ENCODE measurements at regions not wholly inside any gene's neighbourhood (a gene's known extent, or its start where the extent isn't known, plus 50 kb on each side); places are given as distances from the start of the nearest gene placed in this dataset.

- ChIA-PET POLR2A (no interaction called here), CTCF (interaction anchor here (0.6 kb wide), 1 partner anchor 373 kb away, joined by 3 read pairs; no protein-coding TSS in a partner anchor)
Observed at GRCh38 chr15:87489902-87490665, 766.5 kb downstream of the NTRK3 start.

More at GRCh38 chr15:87489902-87490665, 766.5 kb downstream of the NTRK3 start:
- no peak overlapping the region for H3K27ac ChIP-seq (ENCODE audit: extremely low read depth, low read depth, low read length)
- no peaks in the 10 kb centered on the region for H3K9me3 ChIP-seq (ENCODE audit: control insufficient read depth, insufficient read depth, low read depth, low read length)
- H3K4me1 ChIP-seq (ENCODE audit: control insufficient read depth, insufficient read depth, low read length): no peaks in the 10 kb centered on the region
- no peak overlapping the region for H3K4me3 ChIP-seq (ENCODE audit: low read depth, low read length)
- no peaks in the 10 kb centered on the region for H3K36me3 ChIP-seq (ENCODE audit: control insufficient read depth in 2 of 2, insufficient read depth in 1 of 2, low read length in 2 of 2)
- TF ChIP-seq ZNF692 (tag by site-specific recombination; IDR thresholded peaks at IDR 0.05) (no peak), GLI4 (tag by site-specific recombination; IDR thresholded peaks at IDR 0.05) (no peak), PRDM4 (tag by site-specific recombination; IDR thresholded peaks at IDR 0.05) (no peak), PRDM2 (tag by site-specific recombination; IDR thresholded peaks at IDR 0.05; ENCODE audit: borderline replicate concordance) (no peak), KLF7 (tag by site-specific recombination; IDR thresholded peaks at IDR 0.05; ENCODE audit: borderline replicate concordance) (no peak), ZSCAN16 (tag by site-specific recombination; IDR thresholded peaks at IDR 0.05) (no peak), ZNF18 (tag by site-specific recombination; IDR thresholded peaks at IDR 0.05) (no peak), ZNF513 (tag by site-specific recombination; IDR thresholded peaks at IDR 0.05) (no peak), CTCF (tag by site-specific recombination; IDR thresholded peaks at IDR 0.05) (no peak), ZNF311 (tag by site-specific recombination; IDR thresholded peaks at IDR 0.05; ENCODE audit: borderline replicate concordance) (no peak), SETDB1 (IDR thresholded peaks at IDR 0.05; ENCODE audit: insufficient read length, low read length) (no peak), ZNF146 (tag by site-specific recombination; IDR thresholded peaks at IDR 0.05) (no peak), ZNF529 (tag by site-specific recombination; IDR thresholded peaks at IDR 0.05; ENCODE audit: insufficient replicate concordance) (no peak), HIC1 (tag by site-specific recombination; IDR thresholded peaks at IDR 0.05) (no peak), BCL11B (tag by site-specific recombination; IDR thresholded peaks at IDR 0.05; ENCODE audit: low read depth) (no peak), ZNF488 (tag by site-specific recombination; IDR thresholded peaks at IDR 0.05) (no peak)
